SU-DHL-6 (cell line): ENCODE measurements at regions not wholly inside any gene's neighbourhood (a gene's known extent, or its start where the extent isn't known, plus 50 kb on each side); places are given as distances from the start of the nearest gene placed in this dataset.

ENCODE experiments used
- EZH2phosphoT487 ChIP-seq: fragments of 200-600 bp; sonication (generic), shearing (Covaris generic); conservative IDR thresholded peaks from 2 replicates; pipeline ENCODE4 v1.6.1; 2018; ENCODE audit warnings: mild to moderate bottlenecking, antibody characterized with exemption, low read length, moderate library complexity, mixed read lengths
- TF ChIP-seq, protein P1 (sequence below): fragments of 200-600 bp; sonication (generic); IDR thresholded peaks from one replicate; pipeline ENCODE4 v1.5.1; 2017; ENCODE audit warnings: antibody characterized with exemption, mild to moderate bottlenecking, low read length, moderate library complexity; ENCODE audit not compliant: insufficient read depth, poor library complexity, severe bottlenecking

DNA sequence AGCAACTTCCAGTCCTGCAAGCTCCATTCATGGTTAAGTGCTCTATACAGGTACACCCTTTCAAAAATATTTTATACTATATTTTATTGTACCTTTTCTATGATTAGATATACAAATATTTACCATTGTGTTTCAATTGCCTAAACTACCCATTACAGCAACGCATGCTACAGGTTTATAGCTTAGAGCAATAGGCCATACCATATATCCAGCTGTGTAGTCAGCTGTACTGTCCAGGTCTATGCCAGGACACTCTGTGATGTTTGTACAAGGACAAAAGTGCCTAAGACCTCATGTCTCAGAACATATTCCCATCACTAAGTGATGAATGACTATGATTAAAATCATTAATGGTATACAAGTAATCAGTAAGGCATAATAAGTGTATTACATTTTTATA is 368.7 kb downstream of the CMPK2 start:
- TF ChIP-seq, protein P1, sequence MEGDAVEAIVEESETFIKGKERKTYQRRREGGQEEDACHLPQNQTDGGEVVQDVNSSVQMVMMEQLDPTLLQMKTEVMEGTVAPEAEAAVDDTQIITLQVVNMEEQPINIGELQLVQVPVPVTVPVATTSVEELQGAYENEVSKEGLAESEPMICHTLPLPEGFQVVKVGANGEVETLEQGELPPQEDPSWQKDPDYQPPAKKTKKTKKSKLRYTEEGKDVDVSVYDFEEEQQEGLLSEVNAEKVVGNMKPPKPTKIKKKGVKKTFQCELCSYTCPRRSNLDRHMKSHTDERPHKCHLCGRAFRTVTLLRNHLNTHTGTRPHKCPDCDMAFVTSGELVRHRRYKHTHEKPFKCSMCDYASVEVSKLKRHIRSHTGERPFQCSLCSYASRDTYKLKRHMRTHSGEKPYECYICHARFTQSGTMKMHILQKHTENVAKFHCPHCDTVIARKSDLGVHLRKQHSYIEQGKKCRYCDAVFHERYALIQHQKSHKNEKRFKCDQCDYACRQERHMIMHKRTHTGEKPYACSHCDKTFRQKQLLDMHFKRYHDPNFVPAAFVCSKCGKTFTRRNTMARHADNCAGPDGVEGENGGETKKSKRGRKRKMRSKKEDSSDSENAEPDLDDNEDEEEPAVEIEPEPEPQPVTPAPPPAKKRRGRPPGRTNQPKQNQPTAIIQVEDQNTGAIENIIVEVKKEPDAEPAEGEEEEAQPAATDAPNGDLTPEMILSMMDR: no peak
- TF ChIP-seq EZH2phosphoT487: no peak
